ENCODE measurements at regions not wholly inside any gene's neighbourhood (a gene's known extent, or its start where the extent isn't known, plus 50 kb on each side); places are given as distances from the start of the nearest gene placed in this dataset.

GRCh38 chr2:41709702-41710599 lies 337.9 kb upstream of the PKDCC start:
- DNase-seq: no peak

GRCh38 chr2:41710944-41711343 lies 336.9 kb upstream of the PKDCC start:
- DNase-seq: no peak

- no peak for DNase-seq
Measured at GRCh38 chr2:41711736-41712135, 336.1 kb upstream of the PKDCC start.

- no peak for DNase-seq
Measured at GRCh38 chr2:41716497-41716896, 331.3 kb upstream of the PKDCC start.

- no peak for DNase-seq
Measured at GRCh38 chr2:41717839-41718238, 330.0 kb upstream of the PKDCC start.

GRCh38 chr2:41718705-41719104 lies 329.1 kb upstream of the PKDCC start:
- no peak for DNase-seq

- DNase-seq: no peak
Measured at GRCh38 chr2:41719756-41720155, 328.1 kb upstream of the PKDCC start.

GRCh38 chr2:41720331-41721251 lies 327.2 kb upstream of the PKDCC start:
- DNase-seq: no peak

- no peak for DNase-seq
Measured at GRCh38 chr2:41722668-41723369, 325.0 kb upstream of the PKDCC start.

GRCh38 chr2:41723526-41723925 lies 324.3 kb upstream of the PKDCC start:
- DNase-seq: no peak

GRCh38 chr2:41724465-41724864 lies 323.4 kb upstream of the PKDCC start:
- DNase-seq: no peak

- DNase-seq: no peak
Measured at GRCh38 chr2:41725901-41726300, 321.9 kb upstream of the PKDCC start.

GRCh38 chr2:41726364-41726763 lies 321.5 kb upstream of the PKDCC start:
- DNase-seq: no peak

- DNase-seq: no peak
Measured at GRCh38 chr2:41727152-41727551, 320.7 kb upstream of the PKDCC start.

- no peak for DNase-seq
Measured at GRCh38 chr2:41727711-41728110, 320.1 kb upstream of the PKDCC start.

GRCh38 chr2:41728788-41729338 lies 319.0 kb upstream of the PKDCC start:
- no peak for DNase-seq

- no peak for DNase-seq
Measured at GRCh38 chr2:41729800-41730364, 317.9 kb upstream of the PKDCC start.

GRCh38 chr2:41735006-41735405 lies 312.8 kb upstream of the PKDCC start:
- DNase-seq: no peak

GRCh38 chr2:41735476-41735875 lies 312.3 kb upstream of the PKDCC start:
- no peak for DNase-seq

- no peak for DNase-seq
Measured at GRCh38 chr2:41736105-41736567, 311.7 kb upstream of the PKDCC start.

GRCh38 chr2:41736586-41736985 lies 311.2 kb upstream of the PKDCC start:
- no peak for DNase-seq

- DNase-seq: no peak
Measured at GRCh38 chr2:41737888-41738287, 309.9 kb upstream of the PKDCC start.

All from NCI-H1694 (cell line).